Naive thymus-derived CD8-positive, alpha-beta T cell (primary cell): ENCODE measurements at regions not wholly inside any gene's neighbourhood (a gene's known extent, or its start where the extent isn't known, plus 50 kb on each side); places are given as distances from the start of the nearest gene placed in this dataset.

Experiments
- ATAC-seq, 2 donors: fragments of 150-1000 bp; cut with Tn5 transposase in 1 of 2; sonication (Bioruptor Pico), chemical (Tn5 transposase) in 1 of 2; 1 replicate in 1 of 2; 2 replicates in 1 of 2; pipeline ENCODE4 v1.10.0; 2021; ENCODE audit warnings: mild to moderate bottlenecking in 2 of 2, moderate library complexity in 2 of 2
- POLR2A ChIA-PET: fragments of 350-600 bp; sonication (Branson Sonifier 250); formaldehyde crosslinking; loops from one replicate; lab custom pipeline; 2021; ENCODE audit warnings: antibody characterized with exemption; lab: Charles Lee
- DNase-seq, 10 donors: peaks; one replicate each; pipeline versions ENCODE4 v3.0.0 to v3.0.0-alpha.2; 2020 to 2022
- H3K27ac Mint-ChIP-seq, 10 donors: one replicate each; pipeline ENCODE4 v1.8.0; 2020 to 2022; ENCODE audit warnings: mild to moderate bottlenecking in 10 of 10, mixed read lengths in 10 of 10, moderate library complexity in 4 of 10, inconsistent platforms in 1 of 10
- H3K27me3 Mint-ChIP-seq, 5 donors: one replicate each; pipeline ENCODE4 v1.8.0; 2021 to 2022; ENCODE audit warnings: mixed read lengths in 5 of 5
- H3K36me3 Mint-ChIP-seq, 3 donors: one replicate each; pipeline ENCODE4 v1.8.0; 2020 to 2022; ENCODE audit warnings: mixed read lengths in 3 of 3, mild to moderate bottlenecking in 2 of 3, inconsistent platforms in 1 of 3
- H3K4me1 Mint-ChIP-seq, 4 donors: one replicate each; pipeline ENCODE4 v1.8.0; 2021 to 2022; ENCODE audit warnings: mixed read lengths in 4 of 4
- H3K4me3 Mint-ChIP-seq, 10 donors: one replicate each; pipeline ENCODE4 v1.8.0; 2020 to 2022; ENCODE audit warnings: mild to moderate bottlenecking in 10 of 10, mixed read lengths in 10 of 10, moderate library complexity in 6 of 10, inconsistent platforms in 1 of 10
- H3K9me3 Mint-ChIP-seq, 9 donors: one replicate each; pipeline ENCODE4 v1.8.0; 2020 to 2022; ENCODE audit warnings: mixed read lengths in 9 of 9, mild to moderate bottlenecking in 3 of 9, inconsistent platforms in 1 of 9, moderate library complexity in 1 of 9

GRCh38 chr14:97329701-97330100 lies 532.5 kb downstream of the VRK1 start:
- Mint-ChIP-seq H3K36me3 (no peaks in the 10 kb centered on the region), H3K4me1 (peaks cover 12 to 24% (median 23%) of the 10 kb centered on the region in 4 donors), H3K4me3 (no peak overlapping the region), H3K27ac (no peak overlapping the region), H3K27me3 (no peaks in the 10 kb centered on the region), H3K9me3 (no peaks in the 10 kb centered on the region)
- POLR2A ChIA-PET, result no interaction called here
- DNase-seq (no peak), ATAC-seq (no peak)

GRCh38 chr14:97331058-97331457 lies 533.9 kb downstream of the VRK1 start:
- H3K36me3 Mint-ChIP-seq, result no peaks in the 10 kb centered on the region
- peaks cover 14 to 32% (median 26%) of the 10 kb centered on the region in 4 donors for H3K4me1 Mint-ChIP-seq
- no peak for DNase-seq
- peak overlapping the region in 4 of 10 donors; percentile 14 to 54 (median 28) for H3K4me3 Mint-ChIP-seq
- peak overlapping the region in 3 of 10 donors; percentile 29 to 82 (median 61) for H3K27ac Mint-ChIP-seq
- H3K27me3 Mint-ChIP-seq, result no peaks in the 10 kb centered on the region
- POLR2A ChIA-PET, result interaction anchor here (0.7 kb wide), 1 partner anchor 93 kb away, joined by 9 read pairs; no protein-coding TSS in a partner anchor
- no peaks in the 10 kb centered on the region for H3K9me3 Mint-ChIP-seq
- no peak for ATAC-seq

- H3K36me3 Mint-ChIP-seq, result no peaks in the 10 kb centered on the region
- peak overlapping the region in 4 of 10 donors; percentile 14 to 54 (median 28) for H3K4me3 Mint-ChIP-seq
- H3K9me3 Mint-ChIP-seq, result no peaks in the 10 kb centered on the region
- DNase-seq (no peak), ATAC-seq (no peak)
- POLR2A ChIA-PET, result no interaction called here
- peaks cover 19 to 36% (median 31%) of the 10 kb centered on the region in 4 donors for H3K4me1 Mint-ChIP-seq
- H3K27me3 Mint-ChIP-seq, result no peaks in the 10 kb centered on the region
- peak overlapping the region in 4 of 10 donors; percentile 11 to 82 (median 34) for H3K27ac Mint-ChIP-seq
Observed at GRCh38 chr14:97331526-97331925, 534.3 kb downstream of the VRK1 start.

GRCh38 chr14:97336179-97336578 lies 539.0 kb downstream of the VRK1 start:
- DNase-seq, result peak in 2 of 10 donors; percentile 8 to 9
- Mint-ChIP-seq H3K36me3 (peaks cover 0 to 15% (median 5%) of the 10 kb centered on the region in 3 donors), H3K4me1 (peaks cover 15 to 33% (median 28%) of the 10 kb centered on the region in 4 donors), H3K27ac (peak overlapping the region in 3 of 10 donors; percentile 3 to 61 (median 33)), H3K9me3 (peaks cover 0 to 22% (median 9%) of the 10 kb centered on the region in 9 donors), H3K27me3 (peaks cover 0 to 2% (median 0%) of the 10 kb centered on the region in 5 donors), H3K4me3 (no peak overlapping the region)
- peak in 1 of 2 donors; percentile 52 for ATAC-seq
- POLR2A ChIA-PET, result no interaction called here

GRCh38 chr14:97336816-97337215 lies 539.6 kb downstream of the VRK1 start:
- peaks cover 0 to 25% (median 9%) of the 10 kb centered on the region in 9 donors for H3K9me3 Mint-ChIP-seq
- peaks cover 0 to 2% (median 0%) of the 10 kb centered on the region in 5 donors for H3K27me3 Mint-ChIP-seq
- H3K36me3 Mint-ChIP-seq, result peaks cover 0 to 15% (median 5%) of the 10 kb centered on the region in 3 donors
- DNase-seq (no peak), ATAC-seq (no peak)
- H3K4me1 Mint-ChIP-seq, result peaks cover 14 to 26% (median 22%) of the 10 kb centered on the region in 4 donors
- POLR2A ChIA-PET, result no interaction called here
- H3K27ac Mint-ChIP-seq, result no peak overlapping the region
- H3K4me3 Mint-ChIP-seq, result no peak overlapping the region

- Mint-ChIP-seq H3K4me1 (peaks cover 11 to 22% (median 18%) of the 10 kb centered on the region in 4 donors), H3K4me3 (no peak overlapping the region), H3K9me3 (peaks cover 0 to 25% (median 9%) of the 10 kb centered on the region in 9 donors), H3K27ac (no peak overlapping the region), H3K36me3 (peaks cover 0 to 15% (median 5%) of the 10 kb centered on the region in 3 donors), H3K27me3 (peaks cover 0 to 2% (median 0%) of the 10 kb centered on the region in 5 donors)
- no peak for ATAC-seq
- POLR2A ChIA-PET, result no interaction called here
- no peak for DNase-seq
Observed at GRCh38 chr14:97337267-97337666, 540.1 kb downstream of the VRK1 start.

GRCh38 chr14:97337670-97338069 lies 540.5 kb downstream of the VRK1 start:
- H3K27me3 Mint-ChIP-seq, result peaks cover 0 to 2% (median 0%) of the 10 kb centered on the region in 5 donors
- H3K9me3 Mint-ChIP-seq, result peaks cover 0 to 25% (median 9%) of the 10 kb centered on the region in 9 donors
- POLR2A ChIA-PET, result no interaction called here
- H3K27ac Mint-ChIP-seq, result no peak overlapping the region
- ATAC-seq, result no peak
- H3K4me1 Mint-ChIP-seq, result peaks cover 7 to 18% (median 14%) of the 10 kb centered on the region in 4 donors
- DNase-seq, result no peak
- H3K36me3 Mint-ChIP-seq, result peaks cover 0 to 15% (median 5%) of the 10 kb centered on the region in 3 donors
- no peak overlapping the region for H3K4me3 Mint-ChIP-seq

GRCh38 chr14:97344666-97345065 lies 547.5 kb downstream of the VRK1 start:
- Mint-ChIP-seq H3K4me1 (no peaks in the 10 kb centered on the region), H3K27me3 (peaks cover 0 to 11% (median 0%) of the 10 kb centered on the region in 5 donors), H3K9me3 (peaks cover 0 to 20% (median 8%) of the 10 kb centered on the region in 9 donors), H3K27ac (no peak overlapping the region), H3K4me3 (no peak overlapping the region), H3K36me3 (peaks cover 0 to 7% (median under 1%) of the 10 kb centered on the region in 3 donors)
- ATAC-seq (no peak), DNase-seq (no peak)
- POLR2A ChIA-PET, result no interaction called here

GRCh38 chr14:97346675-97347074 lies 549.5 kb downstream of the VRK1 start:
- Mint-ChIP-seq H3K4me1 (peaks cover 0 to 5% (median under 1%) of the 10 kb centered on the region in 4 donors), H3K27ac (no peak overlapping the region), H3K27me3 (peaks cover 0 to 11% (median 0%) of the 10 kb centered on the region in 5 donors), H3K36me3 (no peaks in the 10 kb centered on the region), H3K4me3 (no peak overlapping the region), H3K9me3 (peaks cover 0 to 4% (median 0%) of the 10 kb centered on the region in 9 donors)
- POLR2A ChIA-PET, result interaction anchor here (0.7 kb wide), 1 partner anchor 40 kb away, joined by 3 read pairs; no protein-coding TSS in a partner anchor
- DNase-seq, result no peak
- ATAC-seq, result no peak

- Mint-ChIP-seq H3K4me1 (peaks cover 0 to 5% (median under 1%) of the 10 kb centered on the region in 4 donors), H3K27me3 (peaks cover 0 to 11% (median 0%) of the 10 kb centered on the region in 5 donors), H3K36me3 (no peaks in the 10 kb centered on the region), H3K9me3 (peaks cover 0 to 3% (median 0%) of the 10 kb centered on the region in 9 donors), H3K4me3 (no peak overlapping the region), H3K27ac (no peak overlapping the region)
- no peak for DNase-seq
- POLR2A ChIA-PET, result no interaction called here
- ATAC-seq, result no peak
Observed at GRCh38 chr14:97349463-97349862, 552.3 kb downstream of the VRK1 start.

GRCh38 chr14:97349946-97350345 lies 552.8 kb downstream of the VRK1 start:
- no peak overlapping the region for H3K4me3 Mint-ChIP-seq
- ATAC-seq (no peak), DNase-seq (no peak)
- peak overlapping the region in 1 of 10 donors; percentile 17 for H3K27ac Mint-ChIP-seq
- peaks cover 0 to 11% (median 0%) of the 10 kb centered on the region in 5 donors for H3K27me3 Mint-ChIP-seq
- H3K4me1 Mint-ChIP-seq, result peaks cover 0 to 5% (median 2%) of the 10 kb centered on the region in 4 donors
- H3K9me3 Mint-ChIP-seq, result peaks cover 0 to 3% (median 0%) of the 10 kb centered on the region in 9 donors
- POLR2A ChIA-PET, result no interaction called here
- no peaks in the 10 kb centered on the region for H3K36me3 Mint-ChIP-seq

GRCh38 chr14:97350415-97350814 lies 553.2 kb downstream of the VRK1 start:
- Mint-ChIP-seq H3K27me3 (peaks cover 0 to 11% (median 0%) of the 10 kb centered on the region in 5 donors), H3K4me3 (no peak overlapping the region), H3K9me3 (peaks cover 0 to 4% (median 0%) of the 10 kb centered on the region in 9 donors), H3K36me3 (no peaks in the 10 kb centered on the region), H3K27ac (peak overlapping the region in 1 of 10 donors; percentile 17), H3K4me1 (peaks cover 0 to 9% (median 4%) of the 10 kb centered on the region in 4 donors)
- POLR2A ChIA-PET, result no interaction called here
- DNase-seq, result no peak
- no peak for ATAC-seq

- no peaks in the 10 kb centered on the region for H3K36me3 Mint-ChIP-seq
- POLR2A ChIA-PET, result no interaction called here
- ATAC-seq, result no peak
Observed at GRCh38 chr14:97350894-97351731, 553.9 kb downstream of the VRK1 start.

More at GRCh38 chr14:97350894-97351731, 553.9 kb downstream of the VRK1 start:
- DNase-seq, result peak in 1 of 10 donors; percentile 8
- Mint-ChIP-seq H3K27me3 (peaks cover 0 to 9% (median 0%) of the 10 kb centered on the region in 5 donors), H3K4me3 (no peak overlapping the region), H3K4me1 (peaks cover 0 to 9% (median 4%) of the 10 kb centered on the region in 4 donors), H3K27ac (no peak overlapping the region), H3K9me3 (peaks cover 0 to 4% (median 0%) of the 10 kb centered on the region in 9 donors)
